ENCODE measurements at regions not wholly inside any gene's neighbourhood (a gene's known extent, or its start where the extent isn't known, plus 50 kb on each side); places are given as distances from the start of the nearest gene placed in this dataset.

- Histone ChIP-seq H3K4me3 (ENCODE audit: low read depth, low read length) (no peak overlapping the region), H3K27me3 (replicated peaks) (no peaks in the 10 kb centered on the region), H3K27ac (no peak overlapping the region), H3K36me3 (replicated peaks) (no peaks in the 10 kb centered on the region)
- in situ Hi-C loops (cut with HindIII; ENCODE audit: low pct_ligation_motif_present, low sequenced_read_pairs): loop anchor here (25.0 kb wide), 1 partner anchor 168 kb away; no protein-coding TSS in a partner anchor
- no peak for TF ChIP-seq CTCF (IDR thresholded peaks at IDR 0.05; ENCODE audit: low read depth, low read length, missing control alignments)
- DNase-seq: no peak
Measured at GRCh38 chr12:127119600-127120140, 1147.3 kb upstream of the TMEM132C start.

- no peak for TF ChIP-seq CTCF (IDR thresholded peaks at IDR 0.05; ENCODE audit: low read depth, low read length, missing control alignments)
Measured at GRCh38 chr12:127120851-127121250, 1146.1 kb upstream of the TMEM132C start.

GRCh38 chr12:127121494-127122084 is 1145.4 kb upstream of the TMEM132C start:
- Histone ChIP-seq H3K27me3 (replicated peaks) (no peaks in the 10 kb centered on the region), H3K36me3 (replicated peaks) (no peaks in the 10 kb centered on the region), H3K27ac (no peak overlapping the region), H3K4me3 (ENCODE audit: low read depth, low read length) (no peak overlapping the region)
- DNase-seq: no peak
- in situ Hi-C loops (cut with HindIII; ENCODE audit: low pct_ligation_motif_present, low sequenced_read_pairs): loop anchor here (25.0 kb wide), 1 partner anchor 166 kb away; no protein-coding TSS in a partner anchor
- TF ChIP-seq CTCF (IDR thresholded peaks at IDR 0.05; ENCODE audit: low read depth, low read length, missing control alignments): no peak

More at GRCh38 chr12:127120851-127121250, 1146.1 kb upstream of the TMEM132C start:
- Histone ChIP-seq H3K27me3 (replicated peaks) (no peaks in the 10 kb centered on the region), H3K4me3 (ENCODE audit: low read depth, low read length) (no peak overlapping the region), H3K36me3 (replicated peaks) (no peaks in the 10 kb centered on the region), H3K27ac (no peak overlapping the region)
- in situ Hi-C loops (cut with HindIII; ENCODE audit: low pct_ligation_motif_present, low sequenced_read_pairs): loop anchor here (25.0 kb wide), 1 partner anchor 166 kb away; no protein-coding TSS in a partner anchor
- no peak for DNase-seq

DNA sequence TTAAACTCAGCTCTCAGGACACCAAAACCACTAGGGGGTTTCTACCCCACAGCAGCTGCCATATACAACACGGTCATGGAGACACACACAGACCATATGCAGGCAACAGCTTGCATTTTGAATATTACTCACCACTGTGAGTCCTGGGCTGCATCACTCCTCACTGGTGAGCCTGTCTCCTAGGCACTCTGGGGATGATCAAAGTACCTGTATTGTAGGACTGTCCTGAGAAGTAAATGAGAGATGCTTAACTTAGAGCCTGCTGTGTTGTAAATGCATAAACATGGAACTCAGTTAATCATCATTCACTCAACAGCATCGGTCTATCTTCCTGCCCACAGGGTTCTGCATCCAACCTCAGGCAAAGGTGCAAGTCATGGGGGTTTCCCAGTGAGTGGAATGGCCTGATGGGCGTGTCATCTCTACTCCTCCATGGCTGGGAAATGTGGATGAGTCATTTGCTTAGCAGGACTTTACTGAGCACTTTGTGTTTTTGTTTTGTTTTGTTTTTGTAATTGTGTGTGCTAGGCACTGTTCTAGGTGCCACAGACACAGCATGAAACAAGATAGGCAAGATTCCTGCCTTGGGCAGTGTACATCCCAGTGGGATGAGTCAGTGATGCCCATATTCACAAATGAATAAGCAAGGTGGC is 1141.2 kb upstream of the TMEM132C start:
- peak; percentile 21 for TF ChIP-seq CTCF (IDR thresholded peaks at IDR 0.05; ENCODE audit: low read depth, low read length, missing control alignments)
- in situ Hi-C loops (cut with HindIII; ENCODE audit: low pct_ligation_motif_present, low sequenced_read_pairs): no loop called here
- Histone ChIP-seq H3K27ac (peak overlapping the region; percentile 41), H3K36me3 (replicated peaks) (no peaks in the 10 kb centered on the region), H3K4me3 (ENCODE audit: low read depth, low read length) (no peak overlapping the region), H3K27me3 (replicated peaks) (no peaks in the 10 kb centered on the region)
- peak; percentile 92 for DNase-seq

DNA sequence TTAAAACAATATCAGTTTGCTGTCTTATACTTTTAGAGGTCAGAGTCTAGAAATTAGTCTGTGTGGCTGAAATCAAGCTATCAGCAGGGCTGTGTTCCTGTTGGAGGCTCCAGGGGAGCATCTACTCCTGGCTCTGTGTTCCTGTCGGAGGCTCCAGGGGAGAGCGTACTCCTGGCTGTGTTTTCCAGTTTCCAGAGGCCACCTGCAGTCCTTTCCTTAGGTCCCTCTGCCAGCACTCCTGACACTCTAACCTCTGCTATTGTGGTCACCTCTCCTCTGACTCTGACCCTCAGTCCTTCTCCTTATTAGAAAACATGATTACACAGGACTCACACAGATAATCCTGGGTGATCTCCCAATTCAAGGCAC is 1140.7 kb upstream of the TMEM132C start:
- TF ChIP-seq CTCF (IDR thresholded peaks at IDR 0.05; ENCODE audit: low read depth, low read length, missing control alignments): no peak
- in situ Hi-C loops (cut with HindIII; ENCODE audit: low pct_ligation_motif_present, low sequenced_read_pairs): no loop called here
- Histone ChIP-seq H3K27ac (peak overlapping the region; percentile 41), H3K36me3 (replicated peaks) (no peaks in the 10 kb centered on the region), H3K27me3 (replicated peaks) (no peaks in the 10 kb centered on the region), H3K4me3 (ENCODE audit: low read depth, low read length) (no peak overlapping the region)
- no peak for DNase-seq
